K562 (cell line): ENCODE measurements at regions not wholly inside any gene's neighbourhood (a gene's known extent, or its start where the extent isn't known, plus 50 kb on each side); places are given as distances from the start of the nearest gene placed in this dataset.

Experiments
- ATAC-seq: fragments of 200-7000 bp; cut with Tn5 transposase; 3 replicates; pipeline ENCODE4 v1.9.1; 2020; ENCODE audit warnings: moderate library complexity
- BruUV-seq: library from RNA; stranded (reverse); fragments of 400-500 nt; replicated peaks from 2 replicates; lab custom pipeline; 2021; lab: Mats Ljungman, UMichigan
- CTCF ChIA-PET: fragments of 300-600 bp; formaldehyde crosslinking; extraction: SDS; loops from one replicate; lab custom pipeline; 2021; ENCODE audit warnings: low intra/inter-chr PET ratio; lab: Yijun Ruan, JAX
- POLR2A ChIA-PET: fragments of 300-600, 350-650 bp; sonication (Branson Sonifier 250); formaldehyde crosslinking; extraction: SDS; loops from one replicate; lab custom pipeline; 2021; ENCODE audit warnings: antibody characterized with exemption, inconsistent platforms; lab: Yijun Ruan, JAX
- DNase-seq, 4 experiments: peaks; one replicate each; pipeline versions ENCODE4 v3.0.0 to v3.0.0-alpha.2; 2011 to 2018; ENCODE audit warnings: low spot score in 3 of 4, mixed read lengths in 3 of 4; ENCODE audit errors: extremely low read depth in 1 of 4
- FAIRE-seq: peaks from 2 replicates; lab custom pipeline; 2011; peaks lifted over from hg19 to GRCh38; lab: Jason Lieb, UNC
- H2AFZ ChIP-seq: 2 replicates; pipeline ENCODE4 v1.6.0; 2011; ENCODE audit warnings: low read depth, low read length, control low read depth, inconsistent platforms
- H3K27ac ChIP-seq: fragments of 200-600 bp; 3 replicates; pipeline ENCODE4 v1.8.0; 2011; ENCODE audit warnings: low read depth, mild to moderate bottlenecking, control low read depth, inconsistent platforms, low read length, moderate library complexity, mixed read lengths; ENCODE audit errors: extremely low read depth
- H3K27me3 ChIP-seq, 2 experiments: fragments of 300-600 bp in 1 of 2; 2 replicates in 1 of 2; 3 replicates in 1 of 2; pipeline versions ENCODE4 v1.6.0 to v1.8.0; 2011; ENCODE audit warnings: inconsistent platforms in 2 of 2, low read length in 2 of 2, mild to moderate bottlenecking in 1 of 2, mixed read lengths in 1 of 2, moderate library complexity in 1 of 2; ENCODE audit not compliant: control insufficient read depth in 2 of 2, insufficient read depth in 2 of 2
- H3K36me3 ChIP-seq: fragments of 300-600 bp; 3 replicates; pipeline ENCODE4 v1.8.0; 2011; ENCODE audit warnings: mild to moderate bottlenecking, low read length, inconsistent platforms; ENCODE audit not compliant: control insufficient read depth, insufficient read depth
- H3K4me1 ChIP-seq, 2 experiments: fragments of 200-600 bp in 1 of 2; replicated peaks in 1 of 2; 2 replicates in 1 of 2; 3 replicates in 1 of 2; pipeline versions ENCODE4 v1.5.1 to v1.8.0; 2011; ENCODE audit warnings: inconsistent platforms in 2 of 2, low read length in 2 of 2, mild to moderate bottlenecking in 1 of 2, mixed read lengths in 1 of 2, moderate library complexity in 1 of 2; ENCODE audit not compliant: control insufficient read depth in 2 of 2, insufficient read depth in 2 of 2
- H3K4me2 ChIP-seq: 2 replicates; pipeline ENCODE4 v1.6.1; 2011; ENCODE audit warnings: low read length, control low read depth, inconsistent platforms, mixed read lengths; ENCODE audit not compliant: insufficient read depth
- H3K4me3 ChIP-seq: fragments of 200-600 bp; sonication (generic), shearing (Covaris generic); 2 replicates; pipeline ENCODE4 v1.5.1; 2016; ENCODE audit warnings: control low read depth, inconsistent platforms
- H3K79me2 ChIP-seq: fragments of 200-600 bp; 3 replicates; pipeline ENCODE4 v1.8.0; 2011; ENCODE audit warnings: low read length, inconsistent platforms; ENCODE audit not compliant: control insufficient read depth, insufficient read depth
- H3K9ac ChIP-seq, 2 experiments: 2 replicates each; pipeline versions ENCODE4 v1.6.0 to v1.6.1; 2011; ENCODE audit warnings: low read depth in 2 of 2, low read length in 2 of 2, control low read depth in 1 of 2, inconsistent platforms in 1 of 2, mild to moderate bottlenecking in 1 of 2, mixed read lengths in 1 of 2; ENCODE audit not compliant: insufficient read depth in 1 of 2
- H3K9me1 ChIP-seq: one replicate; pipeline ENCODE4 v1.6.0; 2011; ENCODE audit warnings: inconsistent platforms, mild to moderate bottlenecking, low read length, moderate library complexity; ENCODE audit not compliant: control insufficient read depth, insufficient read depth
- H3K9me3 ChIP-seq: replicated peaks from 2 replicates; pipeline ENCODE4 v1.5.1; 2011; ENCODE audit warnings: low read depth, low read length, inconsistent platforms; ENCODE audit not compliant: control insufficient read depth, insufficient read depth
- H4K20me1 ChIP-seq: replicated peaks from 2 replicates; pipeline ENCODE4 v1.6.1; 2011; ENCODE audit warnings: low read length, inconsistent platforms, mixed read lengths; ENCODE audit not compliant: control insufficient read depth, insufficient read depth
- BCL6 ChIP-seq: fragments of 250-450 bp; sonication (Bioruptor Pico); IDR thresholded peaks from 2 replicates; pipeline ENCODE4 v1.4.0; 2020
- ILK ChIP-seq: fragments of 450-650 bp; IDR thresholded peaks from 2 replicates; pipeline ENCODE4 v1.6.1; 2016; ENCODE audit warnings: missing genetic modification characterization, low read depth, mild to moderate bottlenecking, missing compliant biosample characterization, moderate library complexity, borderline replicate concordance
- PRPF4 ChIP-seq: fragments of 200-400 bp; formaldehyde crosslinking; IDR thresholded peaks from one replicate; pipeline ENCODE4 v1.6.1; 2017; ENCODE audit warnings: low read length, low read depth, mild to moderate bottlenecking; ENCODE audit not compliant: insufficient read depth, poor library complexity, severe bottlenecking
- SMARCE1 ChIP-seq: fragments of 450-650 bp; IDR thresholded peaks from 2 replicates; pipeline ENCODE4 v1.7.1; 2016; ENCODE audit warnings: mild to moderate bottlenecking
- SUPT5H ChIP-seq: fragments of 450-650 bp; IDR thresholded peaks from 2 replicates; pipeline ENCODE4 v1.6.1; 2016
- TFE3 ChIP-seq: fragments of 450-650 bp; formaldehyde crosslinking; IDR thresholded peaks from 2 replicates; pipeline ENCODE4 v1.4.0; 2020; ENCODE audit warnings: mild to moderate bottlenecking, mixed read lengths
- ZKSCAN8 ChIP-seq: fragments of 200-800 bp; sonication (Bioruptor generic); IDR thresholded peaks from 2 replicates; pipeline ENCODE4 v1.6.1; 2016; ENCODE audit warnings: missing genetic modification characterization, missing compliant biosample characterization
- ZNF644 ChIP-seq: fragments of 200-800 bp; sonication (Bioruptor generic); IDR thresholded peaks from 2 replicates; pipeline ENCODE4 v1.6.1; 2016; ENCODE audit warnings: low read depth, missing genetic modification characterization, missing compliant biosample characterization
- in situ Hi-C: fragments of 300-500 bp; cut with MboI; formaldehyde crosslinking; loops from 4 replicates; pipeline ENCODE4 v1.15.0; 2018; ENCODE audit warnings: inconsistent platforms, mixed read lengths
- intact Hi-C: fragments of 100-400 bp; cut with micrococcal nuclease; formaldehyde crosslinking; loops from 2 replicates; pipeline ENCODE4 v1.14.2; 2022
- TF ChIP-seq, protein P1 (sequence below): sonication (generic); formaldehyde crosslinking; IDR thresholded peaks from 2 replicates; pipeline ENCODE4 v1.8.1; 2022; ENCODE audit warnings: missing genetic modification reagents

DNA sequence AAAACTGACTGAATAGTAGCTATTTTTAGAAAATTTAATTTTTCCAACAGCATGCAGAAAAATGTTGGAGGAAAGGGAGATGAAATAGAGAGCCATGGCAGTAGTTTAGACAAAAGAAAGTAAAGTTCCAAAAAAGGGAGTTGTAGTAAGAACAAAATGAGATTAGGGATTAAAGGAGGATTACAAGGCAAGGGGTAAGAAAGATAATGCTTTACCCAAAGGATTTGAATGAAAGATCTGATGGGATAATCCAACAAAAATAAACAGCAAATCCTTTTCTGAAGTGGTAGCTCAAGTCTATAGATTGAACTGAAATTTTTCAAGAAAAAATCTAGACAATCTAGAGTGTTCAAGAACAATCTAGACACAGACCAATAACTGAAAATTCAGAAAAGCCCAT, 644.3 kb upstream of the FSHR start:
- no peak for FAIRE-seq
- Histone ChIP-seq H3K27ac (no peak overlapping the region), H3K79me2 (no peaks in the 10 kb centered on the region), H4K20me1 (no peaks in the 10 kb centered on the region), H3K4me2 (no peak overlapping the region), H3K27me3 (no peaks in the 10 kb centered on the region), H3K9ac (no peak overlapping the region), H3K4me3 (no peak overlapping the region), H3K36me3 (no peaks in the 10 kb centered on the region), H3K4me1 (no peaks in the 10 kb centered on the region), H3K9me1 (no peaks in the 10 kb centered on the region), H3K9me3 (no peaks in the 10 kb centered on the region; the same call in 1 of the 2 replicates), H2AFZ (no peak overlapping the region)
- POLR2A ChIA-PET: no interaction called here
- TF ChIP-seq SMARCE1 (no peak), ILK (no peak), TFE3 (CRISPR knock-in tag) (no peak), ZKSCAN8 (CRISPR knock-in tag) (no peak), SUPT5H (no peak), BCL6 (CRISPR knock-in tag) (no peak), ZNF644 (tag) (no peak), PRPF4 (no peak)
- TF ChIP-seq, protein P1, sequence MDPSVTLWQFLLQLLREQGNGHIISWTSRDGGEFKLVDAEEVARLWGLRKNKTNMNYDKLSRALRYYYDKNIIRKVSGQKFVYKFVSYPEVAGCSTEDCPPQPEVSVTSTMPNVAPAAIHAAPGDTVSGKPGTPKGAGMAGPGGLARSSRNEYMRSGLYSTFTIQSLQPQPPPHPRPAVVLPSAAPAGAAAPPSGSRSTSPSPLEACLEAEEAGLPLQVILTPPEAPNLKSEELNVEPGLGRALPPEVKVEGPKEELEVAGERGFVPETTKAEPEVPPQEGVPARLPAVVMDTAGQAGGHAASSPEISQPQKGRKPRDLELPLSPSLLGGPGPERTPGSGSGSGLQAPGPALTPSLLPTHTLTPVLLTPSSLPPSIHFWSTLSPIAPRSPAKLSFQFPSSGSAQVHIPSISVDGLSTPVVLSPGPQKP (CRISPR knock-in tag): no peak
- CTCF ChIA-PET: no interaction called here
- in situ Hi-C loops: no loop called here
- no peak for DNase-seq
- BruUV-seq: no TSS peak
- intact Hi-C loops: no loop called here
- no peak for ATAC-seq
